ENCODE measurements at regions not wholly inside any gene's neighbourhood (a gene's known extent, or its start where the extent isn't known, plus 50 kb on each side); places are given as distances from the start of the nearest gene placed in this dataset.

GRCh38 chr21:16196001-16196400 is 466.2 kb downstream of the USP25 start:
- Histone ChIP-seq H3K27ac (no peak overlapping the region), H3K9me3 (peaks cover 0 to 4% (median 0%) of the 10 kb centered on the region in 8 donors), H3K4me1 (peaks cover 0 to 31% (median 7%) of the 10 kb centered on the region in 6 donors), H3K27me3 (replicated peaks in 1 of 7) (no peaks in the 10 kb centered on the region), H3K4me3 (no peak overlapping the region), H3K36me3 (no peaks in the 10 kb centered on the region)
- WGBS, 5 donors, result 33 to 56% (median 53%) methylated on average over 2 of the region's 2 CpGs
- intact Hi-C loops (cut with DNase I; ENCODE audit: low total_unique reads), result no loop called here
- DNase-seq, result no peak
- TF ChIP-seq CTCF (IDR thresholded peaks at IDR 0.05 in 8 of 11, conservative IDR thresholded peaks at IDR 0.05 in 3 of 11) (no peak), POLR2AphosphoS5 (IDR thresholded peaks at IDR 0.05) (no peak), POLR2A (IDR thresholded peaks at IDR 0.05) (no peak)

- 63 to 82% (median 68%) methylated on average over 3 of the region's 3 CpGs for WGBS, 5 donors
- TF ChIP-seq CTCF (IDR thresholded peaks at IDR 0.05 in 8 of 11, conservative IDR thresholded peaks at IDR 0.05 in 3 of 11) (no peak), POLR2AphosphoS5 (IDR thresholded peaks at IDR 0.05) (no peak), POLR2A (IDR thresholded peaks at IDR 0.05) (no peak)
- no peak for DNase-seq
- H3K36me3 ChIP-seq, result no peaks in the 10 kb centered on the region
- H3K27ac ChIP-seq, result no peak overlapping the region
- no peaks in the 10 kb centered on the region for H3K27me3 ChIP-seq (replicated peaks in 1 of 7)
- peaks cover 0 to 31% (median 7%) of the 10 kb centered on the region in 6 donors for H3K4me1 ChIP-seq
- no peak overlapping the region for H3K4me3 ChIP-seq
- intact Hi-C loops (cut with DNase I; ENCODE audit: low total_unique reads), result no loop called here
- peaks cover 0 to 5% (median 0%) of the 10 kb centered on the region in 8 donors for H3K9me3 ChIP-seq
These were observed 468.8 kb downstream of the USP25 start for GRCh38 chr21:16198546-16198945.

GRCh38 chr21:16199539-16199938 is 469.8 kb downstream of the USP25 start:
- H3K27ac ChIP-seq, result no peak overlapping the region
- intact Hi-C loops (cut with DNase I; ENCODE audit: low total_unique reads), result no loop called here
- no peak overlapping the region for H3K4me3 ChIP-seq
- H3K9me3 ChIP-seq, result peaks cover 0 to 5% (median 0%) of the 10 kb centered on the region in 8 donors
- WGBS, 5 donors, result 0 to 72% (median 0%) methylated on average over 1 of the region's 1 CpG
- TF ChIP-seq CTCF (IDR thresholded peaks at IDR 0.05 in 8 of 11, conservative IDR thresholded peaks at IDR 0.05 in 3 of 11) (no peak), POLR2A (IDR thresholded peaks at IDR 0.05) (no peak), POLR2AphosphoS5 (IDR thresholded peaks at IDR 0.05) (no peak)
- no peaks in the 10 kb centered on the region for H3K36me3 ChIP-seq
- no peaks in the 10 kb centered on the region for H3K27me3 ChIP-seq (replicated peaks in 1 of 7)
- DNase-seq, result no peak
- peaks cover 0 to 23% (median 4%) of the 10 kb centered on the region in 6 donors for H3K4me1 ChIP-seq

GRCh38 chr21:16201718-16202117 is 471.9 kb downstream of the USP25 start:
- H3K4me3 ChIP-seq, result no peak overlapping the region

More at GRCh38 chr21:16201718-16202117, 471.9 kb downstream of the USP25 start:
- TF ChIP-seq POLR2AphosphoS5 (IDR thresholded peaks at IDR 0.05) (no peak), POLR2A (IDR thresholded peaks at IDR 0.05) (no peak), CTCF (IDR thresholded peaks at IDR 0.05 in 8 of 11, conservative IDR thresholded peaks at IDR 0.05 in 3 of 11) (no peak)
- Histone ChIP-seq H3K36me3 (no peaks in the 10 kb centered on the region), H3K27ac (no peak overlapping the region), H3K4me1 (peaks cover 0 to 3% (median 0%) of the 10 kb centered on the region in 6 donors), H3K9me3 (peaks cover 0 to 5% (median 0%) of the 10 kb centered on the region in 8 donors), H3K27me3 (replicated peaks in 1 of 7) (no peaks in the 10 kb centered on the region)
- no peak for DNase-seq
- intact Hi-C loops (cut with DNase I; ENCODE audit: low total_unique reads), result no loop called here
- 89 to 98% (median 95%) methylated on average over 1 of the region's 1 CpG for WGBS, 5 donors

Data from spleen (tissue), 11 donors.